Stomach (tissue), 8 donors: ENCODE measurements at regions not wholly inside any gene's neighbourhood (a gene's known extent, or its start where the extent isn't known, plus 50 kb on each side); places are given as distances from the start of the nearest gene placed in this dataset.

Experiments
- DNase-seq, 2 donors: peaks; one replicate each; pipeline versions ENCODE4 v3.0.0 to v3.0.0-alpha.2; 2013 to 2019
- H3K27ac ChIP-seq, 5 donors: fragments of 200-600 bp in 4 of 5; sonication (generic) in 4 of 5; one replicate each; pipeline ENCODE4 v1.5.1; 2013 to 2019; ENCODE audit warnings: mild to moderate bottlenecking in 1 of 5, moderate library complexity in 1 of 5
- H3K27me3 ChIP-seq, 3 donors: fragments of 200-600 bp; sonication (generic); one replicate each; pipeline ENCODE4 v1.5.1; 2017 to 2019; ENCODE audit warnings: mixed run types in 1 of 3
- H3K36me3 ChIP-seq, 4 donors: fragments of 200-600 bp; sonication (generic); 1 replicate in 3 of 4; 2 replicates in 1 of 4; pipeline ENCODE4 v1.5.1; 2016 to 2019
- H3K4me1 ChIP-seq, 4 donors: fragments of 200-600 bp; sonication (generic); one replicate each; pipeline ENCODE4 v1.5.1; 2016 to 2019
- H3K4me3 ChIP-seq, 4 donors: fragments of 200-600 bp; sonication (generic) in 3 of 4; one replicate each; pipeline ENCODE4 v1.5.1; 2016 to 2019; ENCODE audit warnings: mild to moderate bottlenecking in 1 of 4
- H3K9me3 ChIP-seq, 4 donors: fragments of 200-600 bp; sonication (generic); one replicate each; pipeline ENCODE4 v1.5.1; 2016 to 2019
- EP300 ChIP-seq: sonication (generic); formaldehyde crosslinking; IDR thresholded peaks from one replicate; pipeline ENCODE4 v1.6.1; 2017; ENCODE audit warnings: antibody characterized with exemption
- POLR2A ChIP-seq, 4 donors: fragments of 450-650 bp; IDR thresholded peaks; one replicate each; pipeline ENCODE4 v1.6.1; 2016; ENCODE audit warnings: antibody characterized with exemption in 4 of 4, control low read depth in 2 of 4, mild to moderate bottlenecking in 1 of 4, moderate library complexity in 1 of 4
- POLR2AphosphoS5 ChIP-seq, 3 donors: sonication (generic); formaldehyde crosslinking; IDR thresholded peaks; one replicate each; pipeline ENCODE4 v1.6.1; 2016; ENCODE audit warnings: antibody characterized with exemption in 3 of 3
- WGBS, 5 donors: extraction: QIAGEN DNeasy Blood & Tissue Kit in 3 of 5; methylation state at CpG; one replicate each; pipeline versions ENCODE4 v1.1.5 to v1.1.7; 2013 to 2018; 5-methylcytosine and 5-hydroxymethylcytosine counted together
- intact Hi-C: fragments of 100-400 bp; cut with DNase I; formaldehyde crosslinking; loops from one replicate; pipeline ENCODE4 v1.15.1; 2023; ENCODE audit warnings: low total_unique reads
- TF ChIP-seq, protein P1 (sequence below), 7 experiments: fragments of 450-650 bp in 4 of 7; fragments of 200-600 bp in 3 of 7; sonication (generic) in 3 of 7; IDR thresholded peaks; one replicate each; pipeline ENCODE4 v1.5.1; 2016 to 2019; ENCODE audit warnings: antibody characterized with exemption in 7 of 7, control low read depth in 2 of 7, mild to moderate bottlenecking in 1 of 7
- donor health status: healthy with polysubstance abuse.
- donor health status: Bipolar disorder and iron deficiency.
- donor health status: healthy.

DNA sequence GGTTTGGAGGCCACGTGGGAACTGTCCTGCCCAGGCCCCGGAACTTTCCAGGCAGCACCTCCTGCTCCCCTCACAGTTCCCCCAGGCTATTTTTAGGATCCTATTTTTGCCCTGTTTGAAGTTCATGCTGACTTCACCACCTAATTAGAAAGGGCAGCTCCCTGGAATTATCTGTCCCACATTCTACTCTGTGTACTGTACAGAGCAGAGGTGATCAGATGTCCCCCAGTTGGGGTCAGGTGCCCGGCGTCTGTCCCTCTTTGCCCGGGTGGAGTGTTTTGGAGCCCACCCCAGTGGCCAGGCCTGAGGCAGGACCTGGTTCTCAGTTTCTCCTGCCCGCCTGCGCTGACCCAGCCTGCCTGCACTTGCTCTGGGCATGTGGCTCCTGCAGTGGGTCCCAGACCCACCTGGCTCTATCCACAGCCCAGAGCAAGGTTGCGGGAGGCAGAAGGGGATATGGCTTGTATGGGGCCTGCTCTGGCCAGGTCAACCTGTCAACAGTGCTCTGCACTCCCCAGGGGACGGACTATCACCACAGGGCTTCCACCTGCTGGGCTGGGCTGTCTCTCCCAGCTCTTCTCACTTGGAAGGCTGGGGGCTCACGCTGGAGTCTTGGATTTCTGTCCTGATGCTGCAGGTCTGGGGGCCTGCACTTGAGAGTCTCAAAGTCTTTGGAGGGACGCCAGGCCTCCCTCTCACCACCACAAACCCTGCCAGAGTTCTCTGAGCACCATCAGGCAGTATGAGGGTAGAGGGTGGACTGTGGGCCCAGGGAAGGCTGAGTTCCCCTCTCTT lies 268.3 kb downstream of the GADD45G start:
- H3K9me3 ChIP-seq, result no peaks in the 10 kb centered on the region
- DNase-seq, result peak in 1 of 2 donors; percentile 17
- peak overlapping the region in 1 of 5 donors; percentile 77 for H3K27ac ChIP-seq
- intact Hi-C loops, result no loop called here
- TF ChIP-seq POLR2A (IDR thresholded peaks at IDR 0.05) (no peak), POLR2AphosphoS5 (IDR thresholded peaks at IDR 0.05) (no peak)
- TF ChIP-seq, protein P1, sequence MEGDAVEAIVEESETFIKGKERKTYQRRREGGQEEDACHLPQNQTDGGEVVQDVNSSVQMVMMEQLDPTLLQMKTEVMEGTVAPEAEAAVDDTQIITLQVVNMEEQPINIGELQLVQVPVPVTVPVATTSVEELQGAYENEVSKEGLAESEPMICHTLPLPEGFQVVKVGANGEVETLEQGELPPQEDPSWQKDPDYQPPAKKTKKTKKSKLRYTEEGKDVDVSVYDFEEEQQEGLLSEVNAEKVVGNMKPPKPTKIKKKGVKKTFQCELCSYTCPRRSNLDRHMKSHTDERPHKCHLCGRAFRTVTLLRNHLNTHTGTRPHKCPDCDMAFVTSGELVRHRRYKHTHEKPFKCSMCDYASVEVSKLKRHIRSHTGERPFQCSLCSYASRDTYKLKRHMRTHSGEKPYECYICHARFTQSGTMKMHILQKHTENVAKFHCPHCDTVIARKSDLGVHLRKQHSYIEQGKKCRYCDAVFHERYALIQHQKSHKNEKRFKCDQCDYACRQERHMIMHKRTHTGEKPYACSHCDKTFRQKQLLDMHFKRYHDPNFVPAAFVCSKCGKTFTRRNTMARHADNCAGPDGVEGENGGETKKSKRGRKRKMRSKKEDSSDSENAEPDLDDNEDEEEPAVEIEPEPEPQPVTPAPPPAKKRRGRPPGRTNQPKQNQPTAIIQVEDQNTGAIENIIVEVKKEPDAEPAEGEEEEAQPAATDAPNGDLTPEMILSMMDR (IDR thresholded peaks at IDR 0.05), result no peak
- H3K27me3 ChIP-seq, result no peaks in the 10 kb centered on the region
- no peaks in the 10 kb centered on the region for H3K36me3 ChIP-seq
- 83 to 91% (median 90%) methylated on average over 7 to 11 of the region's 11 CpGs for WGBS, 5 donors
- no peak overlapping the region for H3K4me3 ChIP-seq
- peaks cover 18 to 54% (median 29%) of the 10 kb centered on the region in 4 donors for H3K4me1 ChIP-seq

DNA sequence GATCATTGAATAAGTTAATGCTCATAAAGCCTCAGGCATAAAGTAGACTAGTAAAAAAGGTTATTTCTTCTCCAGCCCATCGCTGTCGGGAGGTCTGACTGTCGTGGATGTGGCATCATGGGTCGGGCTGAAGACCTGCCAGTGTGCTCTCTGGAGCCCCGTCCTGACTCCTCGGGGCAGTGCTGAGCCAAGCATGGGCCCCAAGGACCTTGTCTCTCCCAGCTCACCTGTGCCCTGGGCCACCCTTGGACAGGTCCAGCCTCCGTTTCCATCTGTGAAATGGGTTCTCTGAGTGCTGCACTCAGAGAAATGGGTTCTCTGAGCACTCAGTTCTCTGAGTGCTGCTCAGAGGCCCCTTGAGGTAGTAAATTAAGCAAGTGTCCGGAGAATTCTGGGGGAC lies 269.0 kb downstream of the GADD45G start:
- H3K36me3 ChIP-seq, result no peaks in the 10 kb centered on the region
- no peak for TF ChIP-seq POLR2AphosphoS5 (IDR thresholded peaks at IDR 0.05)
- TF ChIP-seq EP300, result no peak
- TF ChIP-seq, protein P1 (IDR thresholded peaks at IDR 0.05), result no peak
- no peak for TF ChIP-seq POLR2A (IDR thresholded peaks at IDR 0.05)
- H3K4me1 ChIP-seq, result peaks cover 25 to 61% (median 34%) of the 10 kb centered on the region in 4 donors
- intact Hi-C loops, result no loop called here
- H3K27me3 ChIP-seq, result no peaks in the 10 kb centered on the region
- no peak for DNase-seq
- no peaks in the 10 kb centered on the region for H3K9me3 ChIP-seq
- 94 to 97% (median 97%) methylated on average over 8 of the region's 8 CpGs for WGBS, 5 donors
- no peak overlapping the region for H3K4me3 ChIP-seq
- peak overlapping the region in 1 of 5 donors; percentile 77 for H3K27ac ChIP-seq

DNA sequence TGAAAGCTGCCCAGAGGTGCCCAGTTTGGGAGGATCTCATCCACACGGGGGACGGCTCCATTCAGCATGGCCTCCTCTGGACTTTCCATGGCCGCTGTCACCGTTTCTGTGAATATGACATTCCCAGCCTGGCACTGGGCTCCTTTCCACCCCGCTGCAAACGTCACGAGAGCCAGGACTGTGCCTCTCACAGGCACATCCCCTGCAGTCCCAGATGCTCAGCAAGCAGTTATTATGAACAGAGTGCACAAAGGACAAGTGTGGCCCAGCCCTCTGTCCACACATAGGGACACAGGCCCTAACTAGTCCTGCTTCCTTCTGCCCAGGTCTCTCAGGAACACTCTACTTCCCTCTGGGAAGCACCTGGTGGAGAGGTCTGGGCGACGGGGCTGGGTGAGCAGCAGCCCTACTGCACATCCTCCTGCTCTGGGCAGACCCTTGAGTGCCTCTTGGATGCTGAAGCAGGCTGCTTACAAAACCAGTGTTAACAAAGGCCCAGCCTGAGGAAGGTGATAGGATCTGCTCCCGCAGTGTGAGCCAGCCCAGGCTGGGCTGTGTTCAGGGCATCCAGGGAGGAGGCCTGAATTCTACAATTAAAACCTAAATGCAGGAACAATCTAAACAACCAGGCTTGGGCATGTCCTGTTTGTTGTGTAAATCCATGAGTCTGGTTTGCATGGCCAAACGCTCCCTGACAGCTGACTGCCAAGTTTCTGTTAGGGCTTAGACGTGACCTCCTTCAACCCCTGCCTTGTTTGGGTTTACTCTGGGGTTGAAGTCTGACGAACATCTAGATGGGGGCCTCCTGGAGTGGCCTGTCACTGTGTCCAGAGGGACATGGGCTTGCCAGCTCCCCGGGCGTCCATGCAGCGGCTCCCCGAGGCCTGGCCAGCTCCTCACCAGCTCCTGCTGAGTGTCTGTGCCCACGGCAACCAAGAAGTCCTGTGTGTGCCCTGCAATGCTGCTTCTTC lies 269.8 kb downstream of the GADD45G start:
- Histone ChIP-seq H3K9me3 (no peaks in the 10 kb centered on the region), H3K27me3 (no peaks in the 10 kb centered on the region), H3K27ac (peak overlapping the region; percentile 19 to 77 (median 51)), H3K36me3 (no peaks in the 10 kb centered on the region), H3K4me3 (no peak overlapping the region), H3K4me1 (peaks cover 29 to 69% (median 41%) of the 10 kb centered on the region in 4 donors)
- intact Hi-C loops, result no loop called here
- 43 to 55% (median 48%) methylated on average over 13 to 18 of the region's 18 CpGs for WGBS, 5 donors
- TF ChIP-seq POLR2AphosphoS5 (IDR thresholded peaks at IDR 0.05) (peak in 2 of 3 donors; percentile 11 to 16), EP300 (peak; percentile 53), POLR2A (IDR thresholded peaks at IDR 0.05) (no peak)
- TF ChIP-seq, protein P1 (IDR thresholded peaks at IDR 0.05), result no peak
- peak; percentile 26 to 50 for DNase-seq
